DMS153 treated with DMSO at 0.1 percent for 48 hours (cell line): ENCODE measurements at regions not wholly inside any gene's neighbourhood (a gene's known extent, or its start where the extent isn't known, plus 50 kb on each side); places are given as distances from the start of the nearest gene placed in this dataset.
"Not testable (repeated sequence)": the region's sequence is repeated elsewhere in the genome, so short reads cannot be mapped to it uniquely, and the experiment has no call there.

ENCODE experiments used
- DNase-seq: peaks from one replicate; lab custom pipeline; 2025; ENCODE audit not compliant: unreplicated experiment; lab: John Stamatoyannopoulos, UW

- DNase-seq = no peak
These were observed 177.8 kb upstream of the SFSWAP start for GRCh38 chr12:131533139-131533538.

DNA sequence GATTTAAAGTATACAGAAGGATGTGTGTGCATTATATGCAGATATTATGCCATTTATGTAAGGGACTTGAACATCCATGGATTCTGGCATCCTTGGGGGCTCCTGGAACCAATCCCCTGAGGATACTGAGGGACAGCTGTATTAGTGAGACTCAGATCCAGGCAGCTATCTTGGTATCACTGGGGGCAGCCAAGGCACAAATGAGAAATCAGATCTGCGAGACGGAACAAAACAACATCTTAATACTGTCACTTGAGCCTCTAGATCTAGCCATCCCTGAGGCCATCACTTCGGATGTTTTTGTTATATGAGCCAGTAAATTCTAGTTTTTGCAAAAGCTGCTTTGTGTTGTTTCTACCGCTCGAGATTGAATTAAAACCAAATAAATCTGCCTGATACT, 175.1 kb upstream of the SFSWAP start:
- DNase-seq = no peak

DNA sequence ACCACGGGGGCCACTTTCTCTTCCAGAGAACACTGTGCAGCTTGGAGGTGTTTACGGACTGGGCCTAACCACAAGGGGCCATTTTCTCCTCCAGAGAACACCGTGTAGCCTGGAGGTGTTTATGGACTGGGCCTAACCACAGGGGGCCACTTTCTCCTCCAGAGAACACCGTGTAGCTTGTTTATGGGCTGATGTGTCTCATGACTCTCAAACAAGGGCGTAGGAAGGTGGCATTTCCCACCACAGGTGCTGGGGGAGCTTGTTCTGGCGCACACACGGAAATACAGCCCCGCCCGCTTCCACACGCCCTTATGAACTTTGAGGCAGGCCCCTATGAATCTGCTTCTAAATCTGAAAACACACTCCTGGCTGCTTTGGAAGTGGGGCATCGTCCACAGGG, 174.6 kb upstream of the SFSWAP start:
- DNase-seq = no peak

- DNase-seq = no peak
These were observed 174.1 kb upstream of the SFSWAP start for GRCh38 chr12:131536766-131537165.

DNA sequence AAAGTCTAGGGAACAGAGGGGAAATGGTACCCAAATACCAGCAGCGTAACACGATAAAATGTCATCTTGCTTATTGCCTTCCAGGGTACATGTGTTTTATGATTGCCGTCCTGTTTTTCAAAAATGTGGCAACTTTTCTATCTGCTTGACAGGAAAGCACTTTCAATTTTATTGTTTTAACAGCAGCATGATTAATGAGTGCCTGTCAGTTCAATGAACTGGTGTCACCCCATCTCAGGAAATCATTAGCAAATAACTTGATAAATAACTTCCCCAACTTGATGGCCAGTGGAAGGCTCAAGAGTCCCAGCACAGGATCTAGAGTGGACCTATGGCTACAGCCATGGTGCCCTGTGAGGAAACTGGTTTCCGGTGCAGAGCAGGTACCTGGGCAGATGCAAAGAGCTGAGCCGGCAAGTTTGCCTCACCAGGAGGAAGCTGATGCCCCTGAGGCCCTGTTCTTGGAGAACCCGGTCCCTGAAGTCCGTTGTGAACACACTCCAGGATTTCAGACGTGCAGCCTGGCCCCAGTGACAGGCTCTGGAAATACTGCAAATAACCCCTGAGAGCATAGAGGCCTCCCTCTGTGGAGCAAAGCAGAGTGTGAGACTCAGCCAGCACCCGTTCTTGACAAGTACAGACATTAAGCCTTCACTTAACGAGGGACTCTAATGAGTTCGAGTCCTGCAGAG, 173.5 kb upstream of the SFSWAP start:
- no peak for DNase-seq

DNA sequence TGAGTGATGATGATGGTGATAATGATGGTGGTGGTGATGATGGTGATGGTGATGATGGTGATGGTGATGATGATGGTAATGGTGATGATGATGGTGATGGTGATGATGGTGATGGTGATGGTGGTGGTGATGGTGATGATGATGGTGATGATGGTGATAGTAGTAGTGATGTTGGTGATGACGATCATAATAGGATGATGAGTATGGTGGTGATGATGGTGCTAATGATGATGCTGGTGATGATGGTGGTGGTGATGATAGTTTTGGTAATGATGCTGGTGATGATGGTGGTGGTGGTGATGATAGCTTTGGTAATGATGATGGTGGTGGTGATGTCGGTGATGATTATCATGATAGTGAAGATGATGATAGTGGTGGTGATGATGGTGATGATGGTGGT, 171.5 kb upstream of the SFSWAP start:
- no peak for DNase-seq

DNA sequence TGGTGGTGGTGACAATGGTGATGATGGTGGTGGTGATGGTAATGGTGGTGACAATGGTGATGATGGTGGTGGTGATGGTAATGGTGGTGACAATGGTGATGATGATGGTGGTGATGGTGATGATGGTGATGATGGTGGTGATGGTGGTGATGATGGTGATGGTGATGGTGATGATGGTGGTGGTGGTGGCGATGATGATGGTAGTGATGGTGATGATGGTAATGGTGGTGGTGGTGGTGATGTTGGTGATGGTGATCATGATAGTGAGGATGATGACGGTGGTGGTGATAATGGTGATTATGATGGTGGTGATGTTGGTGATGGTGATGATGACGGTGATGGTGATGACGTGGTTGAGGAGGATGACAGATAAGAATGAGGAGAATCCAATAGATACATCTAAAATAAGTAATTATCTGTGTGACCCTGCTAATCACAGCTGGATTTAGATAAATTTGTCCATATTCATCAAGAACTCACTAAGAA, 170.7 kb upstream of the SFSWAP start:
- DNase-seq = no peak

- not testable (repeated sequence) for DNase-seq
These were observed 169.4 kb upstream of the SFSWAP start for GRCh38 chr12:131541512-131541911.

DNA sequence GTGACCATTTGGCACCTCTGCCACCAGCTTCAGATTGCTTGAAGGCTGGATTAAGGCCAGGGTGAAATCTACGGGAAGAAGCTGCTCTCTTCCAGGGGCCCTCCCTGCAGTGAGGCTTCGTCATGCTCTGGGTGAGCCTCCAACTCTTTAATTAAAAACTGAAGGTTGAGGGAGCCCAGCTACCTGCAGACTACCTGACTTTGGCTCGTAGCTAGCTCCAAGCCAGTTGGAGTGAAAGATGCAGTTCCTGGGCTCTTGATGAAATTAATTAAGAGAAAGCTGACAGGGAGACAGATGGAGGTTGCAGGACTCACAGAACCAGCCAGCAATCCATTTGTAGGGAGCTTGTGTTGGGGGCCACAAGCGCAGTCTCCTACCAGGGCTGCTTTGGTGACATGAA, 168.5 kb upstream of the SFSWAP start:
- no peak for DNase-seq

DNA sequence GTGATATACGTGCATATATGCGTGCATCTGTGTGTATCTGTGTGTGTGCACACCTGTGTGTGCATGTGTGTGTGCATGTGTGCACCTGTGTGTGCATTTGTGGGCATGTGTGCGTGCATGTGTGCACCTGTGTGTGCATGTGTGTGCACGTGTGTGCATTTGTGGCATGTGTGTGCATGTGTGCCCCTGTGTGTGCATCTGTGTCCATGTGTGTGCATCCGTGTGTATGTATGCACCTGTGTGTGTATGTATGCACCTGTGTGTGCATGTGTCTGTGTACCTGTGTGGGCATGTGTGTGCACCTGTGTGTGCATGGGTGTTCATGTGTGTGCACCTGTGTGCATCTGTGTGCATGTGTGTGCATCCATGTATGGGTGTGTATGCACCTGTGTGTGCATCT, 167.8 kb upstream of the SFSWAP start:
- DNase-seq = no peak

GRCh38 chr12:131547555-131547954, 163.3 kb upstream of the SFSWAP start:
- DNase-seq = no peak

GRCh38 chr12:131550121-131550520, 160.8 kb upstream of the SFSWAP start:
- DNase-seq = no peak

GRCh38 chr12:131551675-131552491, 159.0 kb upstream of the SFSWAP start:
- DNase-seq = no peak

GRCh38 chr12:131552492-131552863, 158.4 kb upstream of the SFSWAP start:
- DNase-seq = no peak

DNA sequence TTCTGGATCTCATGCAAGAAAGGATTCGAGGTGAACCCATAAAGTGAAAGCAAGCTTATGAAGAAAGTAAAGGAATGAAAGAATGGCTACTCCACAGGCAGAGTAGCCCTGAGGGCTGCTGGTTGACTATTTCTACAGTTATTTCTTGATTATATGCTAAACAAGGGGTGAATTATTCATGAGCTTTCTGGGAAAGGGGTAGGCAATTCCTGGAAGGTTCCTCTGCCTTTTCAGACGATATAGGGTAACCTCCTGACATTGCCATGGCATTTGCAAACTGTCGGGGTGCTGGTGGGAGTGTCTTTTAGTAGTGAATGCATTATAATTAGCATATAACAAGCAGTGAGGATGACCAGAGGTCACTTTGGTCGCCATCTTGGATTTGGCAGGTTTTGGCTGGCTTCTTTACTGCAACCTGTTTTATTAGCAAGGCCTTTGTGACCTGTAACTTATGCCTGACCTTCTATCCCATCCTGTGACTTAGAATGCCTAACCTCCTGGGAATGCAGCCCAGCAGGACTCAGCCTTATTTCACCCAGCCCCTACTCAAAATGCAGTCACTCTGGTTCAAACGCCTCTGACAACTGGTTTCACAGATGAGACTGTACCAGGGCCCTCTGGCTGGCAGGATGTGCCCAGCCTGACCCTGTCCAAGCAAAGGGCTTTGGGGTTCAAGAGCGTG, 157.7 kb upstream of the SFSWAP start:
- DNase-seq = no peak

DNA sequence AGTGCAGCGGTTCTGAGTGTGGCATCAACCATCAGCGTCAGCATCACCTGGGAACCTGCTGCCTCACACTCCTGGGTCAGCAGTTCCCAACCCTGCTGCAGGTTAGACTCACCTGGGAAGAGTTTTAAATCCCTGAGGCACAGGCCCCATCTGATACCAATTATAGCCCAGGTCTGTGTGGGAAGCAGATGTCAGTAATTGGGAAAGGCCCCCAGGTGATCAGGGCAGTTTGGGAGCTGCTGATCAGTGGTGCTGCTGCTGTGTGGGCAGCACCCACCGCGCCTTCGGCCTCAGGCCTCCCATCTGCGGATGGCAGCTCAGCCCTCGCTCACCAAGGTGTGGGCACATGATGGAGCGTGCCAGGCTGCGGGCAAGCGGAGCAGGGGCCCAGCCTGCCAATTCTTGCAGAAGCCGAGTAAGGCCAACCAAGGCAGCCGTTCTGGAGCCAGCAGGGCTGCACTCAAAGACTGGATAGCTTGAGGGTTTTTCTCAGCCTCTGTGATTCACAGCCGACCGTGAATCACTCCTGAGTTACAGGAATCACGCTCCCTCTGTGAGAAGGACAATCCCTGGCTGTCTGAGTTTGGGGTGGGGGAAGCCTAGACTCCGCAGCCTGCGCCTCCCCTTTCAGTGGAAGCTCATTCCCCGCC, 155.6 kb upstream of the SFSWAP start:
- no peak for DNase-seq

- DNase-seq = no peak
These were observed 155.0 kb upstream of the SFSWAP start for GRCh38 chr12:131555866-131556265.

DNA sequence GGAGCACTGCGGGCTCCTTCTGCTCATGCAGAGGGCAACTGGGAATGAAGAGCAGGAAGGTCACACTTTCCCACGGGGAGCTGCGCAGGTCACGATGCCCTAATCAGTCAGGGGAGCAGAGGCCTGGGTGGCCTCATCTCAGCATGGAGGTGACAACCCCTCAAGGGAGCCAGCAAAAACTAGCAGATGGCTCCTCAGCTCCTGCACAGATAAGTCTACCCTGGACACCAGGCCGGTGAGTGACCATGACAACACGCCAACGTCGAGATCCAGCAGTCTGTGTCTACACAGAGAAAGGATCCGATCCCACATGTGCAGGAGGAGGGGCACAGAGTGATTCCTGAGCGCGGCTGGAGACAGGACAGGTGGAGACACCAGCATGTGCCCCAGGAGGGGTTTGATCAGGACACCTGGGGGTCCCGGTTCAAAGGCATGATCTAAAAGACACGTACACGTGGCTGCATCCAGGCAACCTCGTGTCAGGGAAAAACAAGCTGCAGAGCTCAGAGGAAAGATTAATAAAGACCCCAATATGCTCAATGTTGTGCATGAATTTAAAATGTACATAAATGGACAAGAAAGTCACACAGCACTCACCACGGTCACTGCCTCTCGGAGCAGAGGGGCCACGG, 153.7 kb upstream of the SFSWAP start:
- no peak for DNase-seq

- DNase-seq = no peak
These were observed 151.1 kb upstream of the SFSWAP start for GRCh38 chr12:131559517-131560516.

- DNase-seq = no peak
These were observed 149.8 kb upstream of the SFSWAP start for GRCh38 chr12:131561051-131561450.
